ENCODE measurements at regions not wholly inside any gene's neighbourhood (a gene's known extent, or its start where the extent isn't known, plus 50 kb on each side); places are given as distances from the start of the nearest gene placed in this dataset.

- no peak for DNase-seq (ENCODE audit: low read depth in 2 of 2)
These were observed 213.3 kb upstream of the DAB1 start for GRCh38 chr1:57637155-57637554.

GRCh38 chr1:57633881-57634280 lies 210.0 kb upstream of the DAB1 start:
- no peak for DNase-seq (ENCODE audit: low read depth in 2 of 2)

GRCh38 chr1:57633056-57633455 lies 209.2 kb upstream of the DAB1 start:
- no peak for DNase-seq (ENCODE audit: low read depth in 2 of 2)

- DNase-seq (ENCODE audit: low read depth in 2 of 2), result no peak
These were observed 208.5 kb upstream of the DAB1 start for GRCh38 chr1:57632401-57632800.

DNA sequence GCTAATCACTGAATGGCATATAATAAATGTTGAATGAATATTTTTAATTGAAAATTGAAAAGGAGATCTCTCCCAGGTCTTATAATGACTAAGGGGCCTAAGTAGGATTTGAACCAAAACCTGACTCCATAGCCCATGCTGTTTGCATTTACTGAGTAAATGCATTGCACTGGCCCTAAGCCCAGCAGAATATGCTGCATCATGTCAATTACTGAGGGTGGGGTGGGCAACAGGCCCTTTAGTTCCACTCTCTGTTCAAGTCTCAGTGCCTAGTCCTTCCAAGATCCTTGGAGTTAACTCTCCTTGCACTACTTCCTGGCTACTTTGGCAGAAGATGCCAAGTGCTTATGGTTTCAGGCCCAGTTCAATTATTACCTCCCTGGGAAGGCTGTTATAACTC lies 203.8 kb upstream of the DAB1 start:
- no peak for DNase-seq (ENCODE audit: low read depth in 2 of 2)

DNA sequence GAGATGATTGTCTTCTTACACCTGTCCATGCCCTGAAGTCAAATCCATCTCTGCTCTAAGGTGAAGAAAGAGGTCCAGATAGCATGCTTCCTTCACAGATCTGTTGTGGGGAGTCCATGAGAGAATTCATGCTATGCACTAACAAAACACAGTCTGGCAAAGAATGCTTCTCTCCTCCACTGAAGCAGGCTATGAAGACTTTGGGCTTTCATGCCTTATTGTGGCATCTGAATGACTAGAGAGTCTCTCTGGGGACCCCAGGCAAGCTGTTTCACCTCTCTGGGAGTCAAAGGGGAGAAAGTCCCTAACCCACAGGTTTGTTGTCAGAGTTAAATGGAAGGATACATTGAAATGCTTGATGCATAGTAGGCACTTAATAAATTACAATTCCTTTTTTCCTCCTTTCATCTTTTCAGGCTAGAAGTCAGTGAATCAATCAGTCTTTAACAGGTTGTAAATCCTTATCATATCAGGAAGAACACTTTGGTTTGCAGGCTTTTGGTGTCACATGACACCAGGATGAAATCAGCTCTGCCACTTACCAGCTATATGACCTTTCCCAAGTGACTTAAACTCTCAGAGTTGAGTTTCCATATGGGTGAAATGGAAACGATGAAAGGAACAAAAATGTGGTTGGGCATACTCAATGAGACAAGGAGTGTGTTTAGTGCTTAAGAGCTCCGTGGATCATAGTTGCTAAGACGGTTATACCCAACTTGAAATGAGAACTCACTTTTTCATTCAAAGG lies 200.1 kb upstream of the DAB1 start:
- DNase-seq (ENCODE audit: low read depth in 2 of 2), result no peak

- DNase-seq (ENCODE audit: low read depth in 2 of 2), result no peak
These were observed 199.4 kb upstream of the DAB1 start for GRCh38 chr1:57623039-57623790.

DNA sequence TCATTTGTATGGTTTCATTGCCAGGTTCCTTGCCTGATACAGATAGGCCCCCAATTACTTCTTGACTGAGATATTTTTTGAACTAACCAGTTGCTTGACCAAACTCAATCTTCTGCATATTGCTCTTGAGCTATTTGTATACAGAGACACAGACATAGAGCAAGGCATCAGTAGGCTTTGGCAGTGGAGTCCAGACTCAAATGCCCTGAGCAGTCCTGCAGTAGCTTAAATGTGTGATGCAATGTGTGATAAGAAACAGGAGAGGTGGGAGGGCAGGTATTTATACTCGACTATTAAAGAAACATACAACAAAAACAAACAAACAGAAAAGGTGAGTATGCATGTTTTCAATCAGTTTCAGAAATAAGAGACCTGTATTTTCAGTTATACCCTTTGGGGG lies 197.9 kb upstream of the DAB1 start:
- DNase-seq (ENCODE audit: low read depth in 2 of 2), result no peak

GRCh38 chr1:57620605-57621004 lies 196.7 kb upstream of the DAB1 start:
- no peak for DNase-seq (ENCODE audit: low read depth in 2 of 2)

DNA sequence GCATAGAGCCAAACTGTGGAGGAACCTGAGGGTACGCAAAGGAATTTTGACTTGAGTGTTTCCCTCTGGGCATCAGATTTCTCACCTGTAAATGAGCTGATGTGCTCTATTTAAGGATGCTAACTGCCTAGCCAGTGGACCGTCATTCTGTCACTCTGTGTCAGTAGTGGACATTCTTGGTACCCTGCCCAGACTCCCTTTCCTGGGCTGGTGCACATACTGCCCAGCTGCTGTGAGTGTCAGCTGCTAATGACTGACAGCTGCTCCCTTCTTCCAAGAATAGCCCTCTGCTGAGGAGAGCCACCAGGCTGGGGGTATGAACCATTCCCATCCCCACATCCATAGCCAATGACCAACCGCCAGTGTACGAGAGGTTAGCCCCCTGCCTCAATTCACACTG lies 193.1 kb upstream of the DAB1 start:
- no peak for DNase-seq (ENCODE audit: low read depth in 2 of 2)

- no peak for DNase-seq (ENCODE audit: low read depth in 2 of 2)
These were observed 192.1 kb upstream of the DAB1 start for GRCh38 chr1:57615956-57616355.

DNA sequence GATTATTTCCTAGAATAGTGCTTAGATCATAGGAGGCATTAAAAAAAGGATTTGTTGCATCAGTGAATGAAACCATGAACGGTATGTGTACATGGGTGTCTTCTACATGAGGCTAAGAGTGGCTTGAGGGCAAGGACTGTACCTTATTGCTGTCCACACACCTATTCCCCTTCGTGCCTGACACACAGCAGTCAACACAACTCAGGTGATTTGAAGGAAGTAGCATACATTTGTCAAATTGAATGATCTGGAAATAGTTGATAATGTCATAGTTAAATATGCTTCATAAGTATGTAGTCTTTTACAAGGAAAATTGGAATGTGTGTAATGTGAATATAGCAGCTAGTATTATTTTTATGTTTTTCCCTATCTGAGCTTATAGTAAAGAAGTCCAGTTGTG lies 189.0 kb upstream of the DAB1 start:
- DNase-seq (ENCODE audit: low read depth in 2 of 2), result no peak

DNA sequence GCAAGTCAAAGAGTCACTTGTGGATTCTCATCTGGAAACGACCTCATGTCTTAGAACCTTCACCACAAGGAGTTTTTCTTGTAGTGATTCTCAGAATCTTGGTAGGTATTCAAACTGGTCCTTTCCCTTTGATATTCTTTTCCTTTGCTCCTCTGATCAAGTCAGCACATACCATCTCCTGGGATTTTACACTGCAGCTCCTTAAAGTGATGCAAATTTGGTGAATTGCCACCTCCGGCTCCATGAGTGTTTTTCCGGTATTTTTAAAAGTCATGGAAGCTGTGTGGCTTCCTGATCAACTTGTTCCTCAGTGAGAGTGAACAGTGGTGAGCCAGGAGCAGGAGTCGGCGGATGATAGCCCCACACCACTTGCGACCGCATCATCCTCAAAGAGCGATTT lies 182.1 kb upstream of the DAB1 start:
- DNase-seq (ENCODE audit: low read depth in 2 of 2), result no peak

GRCh38 chr1:57603696-57604095 lies 179.8 kb upstream of the DAB1 start:
- DNase-seq (ENCODE audit: low read depth in 2 of 2), result no peak

DNA sequence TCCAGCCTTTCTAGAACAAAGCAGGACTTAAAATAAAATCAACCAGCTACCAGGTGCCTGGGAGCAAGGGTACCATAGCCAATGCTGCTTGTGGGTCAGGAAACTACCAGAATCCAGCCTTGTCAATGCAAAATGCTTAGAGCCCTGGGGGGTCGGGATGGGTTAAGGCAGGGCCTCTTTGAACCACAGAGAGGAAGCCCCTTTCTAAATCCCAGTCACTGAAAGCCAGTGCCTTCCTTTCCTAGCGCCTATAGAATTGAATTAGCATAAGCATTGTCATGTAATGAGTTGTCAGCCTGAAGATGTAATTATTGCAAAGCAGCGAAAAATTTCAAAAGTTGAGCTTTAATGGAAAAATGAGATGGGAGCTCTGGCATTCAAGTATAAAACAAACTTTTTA lies 176.6 kb upstream of the DAB1 start:
- no peak for DNase-seq (ENCODE audit: low read depth in 2 of 2)

DNA sequence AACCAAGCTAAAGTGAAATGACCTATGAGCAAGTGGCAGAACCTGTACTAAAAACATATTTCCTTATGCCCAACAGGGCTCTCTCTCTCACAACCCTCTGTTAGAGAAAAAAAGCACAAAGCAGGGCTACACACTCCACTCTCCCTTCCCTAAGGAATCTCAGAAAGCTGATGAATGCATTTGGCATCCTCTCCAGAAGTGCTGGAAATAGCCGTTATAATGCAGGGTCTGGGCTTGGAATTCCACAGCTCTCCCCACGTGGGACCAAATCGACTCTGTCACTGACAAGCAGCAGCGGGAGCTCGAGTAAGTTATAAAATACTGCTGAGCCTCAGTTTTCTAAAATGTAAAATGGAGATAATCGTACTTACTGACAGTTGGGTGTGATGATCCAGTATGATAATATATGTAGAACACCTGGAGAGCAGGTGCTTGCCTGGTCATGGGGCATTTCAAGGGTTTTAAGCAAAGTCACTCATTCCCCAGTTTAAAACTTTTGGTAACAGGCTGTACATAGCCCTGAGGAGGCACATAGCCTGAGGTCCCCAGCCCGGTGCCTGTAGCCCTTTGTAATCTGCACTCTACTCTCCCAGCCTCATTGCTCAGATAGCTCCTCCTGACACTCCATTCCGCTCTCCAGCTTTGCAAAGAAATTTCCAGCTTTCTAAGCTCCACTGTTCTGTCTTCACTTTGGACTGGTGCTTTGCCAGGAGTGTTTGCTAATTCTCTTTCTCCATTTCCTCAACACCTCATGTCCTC lies 175.6 kb upstream of the DAB1 start:
- DNase-seq (ENCODE audit: low read depth in 2 of 2), result no peak

- DNase-seq (ENCODE audit: low read depth in 2 of 2), result no peak
These were observed 173.2 kb upstream of the DAB1 start for GRCh38 chr1:57597036-57597435.

DNA sequence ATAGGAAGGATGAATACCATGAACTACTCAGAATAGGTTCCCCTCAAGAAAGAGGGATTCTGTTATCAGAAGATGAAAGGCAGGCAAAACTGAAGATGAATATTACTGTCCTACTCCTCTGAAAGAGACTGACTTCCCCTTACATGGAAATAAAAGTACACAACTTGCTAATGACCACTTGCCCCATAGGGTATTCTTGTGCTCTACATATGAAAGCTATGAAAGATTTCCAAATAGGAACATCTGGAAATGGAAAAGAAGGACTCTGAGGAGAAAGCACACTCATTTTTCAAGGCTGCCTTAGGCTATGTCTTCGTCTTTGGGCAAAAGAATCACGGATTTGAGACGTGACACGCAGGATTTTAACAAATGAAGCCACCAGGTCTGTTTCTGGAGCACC lies 170.1 kb upstream of the DAB1 start:
- DNase-seq (ENCODE audit: low read depth in 2 of 2), result no peak

DNA sequence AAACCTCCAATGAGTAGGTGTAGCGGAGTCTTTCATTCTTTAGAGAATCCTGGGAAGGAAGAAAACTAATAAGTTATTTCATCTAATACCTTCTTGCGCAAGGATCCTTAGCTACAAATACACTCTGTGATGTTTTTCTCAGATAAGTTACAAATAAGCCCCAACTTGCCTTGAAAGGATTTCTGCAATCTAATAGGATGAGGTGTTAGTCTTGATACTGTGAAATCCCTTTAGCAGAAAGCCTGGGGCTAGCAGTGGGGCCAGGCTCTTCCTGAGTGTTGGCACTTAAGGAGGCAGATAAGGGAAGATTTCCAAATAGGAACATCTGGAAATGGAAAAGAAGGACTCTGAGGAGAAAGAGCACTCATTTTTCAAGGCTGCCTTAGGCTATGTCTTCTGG lies 168.0 kb upstream of the DAB1 start:
- no peak for DNase-seq (ENCODE audit: low read depth in 2 of 2)

- no peak for DNase-seq (ENCODE audit: low read depth in 2 of 2)
These were observed 167.1 kb upstream of the DAB1 start for GRCh38 chr1:57590978-57591377.

DNA sequence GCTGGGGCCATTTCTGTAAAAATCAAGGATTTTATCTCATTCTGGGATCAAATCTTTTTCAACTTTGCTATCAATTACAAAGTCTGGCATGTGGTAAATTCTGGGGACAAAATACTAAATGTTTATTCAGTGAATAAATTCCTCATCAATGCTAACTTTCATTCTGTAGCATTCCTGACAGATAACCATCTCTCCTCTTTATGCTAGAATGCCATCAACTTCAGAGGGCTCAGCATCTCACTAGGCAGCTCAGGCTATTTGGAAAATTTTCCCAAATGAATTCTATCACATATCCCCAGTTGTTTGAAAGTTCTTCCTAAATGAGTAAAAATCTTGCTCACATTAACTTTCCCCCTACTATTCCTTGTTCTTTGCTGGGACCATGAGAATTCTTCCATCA lies 163.0 kb upstream of the DAB1 start:
- no peak for DNase-seq (ENCODE audit: low read depth in 2 of 2)

DNA sequence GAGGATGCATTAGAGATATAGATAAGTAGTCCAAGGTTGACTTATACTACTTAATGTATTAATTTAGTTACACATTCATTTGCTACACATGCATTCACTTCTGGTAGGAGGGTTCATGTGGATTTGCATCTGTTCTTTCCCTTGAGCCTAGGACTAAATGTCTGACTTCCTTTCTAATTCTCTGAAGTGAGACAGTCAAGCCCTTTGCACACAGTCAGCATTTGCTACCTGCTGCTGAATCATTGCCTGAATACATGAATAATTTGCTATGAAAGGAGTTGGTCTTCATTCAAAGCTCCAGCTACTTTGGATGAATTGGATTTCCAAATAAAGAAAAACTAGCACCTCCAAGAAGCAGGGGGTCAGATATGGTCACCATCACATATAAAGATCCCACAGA lies 154.8 kb upstream of the DAB1 start:
- no peak for DNase-seq (ENCODE audit: low read depth in 2 of 2)

DNA sequence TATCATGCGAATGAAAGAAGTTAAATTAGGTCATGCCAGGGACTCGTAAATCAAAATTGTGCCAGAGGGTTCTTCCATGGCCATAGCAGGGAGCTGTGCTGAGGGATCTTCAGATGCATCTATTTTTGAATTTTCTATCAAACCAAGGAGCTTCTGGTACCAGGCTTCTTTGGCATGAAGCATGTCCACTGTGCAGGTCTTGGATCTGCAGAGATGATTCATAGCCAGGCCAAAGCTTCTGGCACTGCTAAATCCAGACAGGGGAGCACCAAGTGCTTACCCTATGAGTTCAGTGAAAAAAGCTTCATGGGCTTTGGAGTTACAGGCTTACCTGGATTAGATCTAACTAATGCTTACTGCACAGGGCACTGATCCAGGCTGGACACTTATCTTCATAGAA lies 154.2 kb upstream of the DAB1 start:
- no peak for DNase-seq (ENCODE audit: low read depth in 2 of 2)

Data from stimulated activated CD4-positive, alpha-beta T cell treated with anti-CD3 and anti-CD28 coated beads, Interleukin-1b, Interleukin-23, amount 100 ng/mL, for 1 hour (primary cell).